Kidney epithelial cell (primary cell): ENCODE measurements at regions not wholly inside any gene's neighbourhood (a gene's known extent, or its start where the extent isn't known, plus 50 kb on each side); places are given as distances from the start of the nearest gene placed in this dataset.

Source experiments
- DNase-seq: peaks from one replicate; pipeline ENCODE4 v3.0.0-alpha.2; 2010; ENCODE audit warnings: low read depth
- H3K27me3 ChIP-seq: 2 replicates; pipeline ENCODE4 v1.6.0; 2011; ENCODE audit warnings: low read length; ENCODE audit not compliant: control insufficient read depth, insufficient read depth
- H3K36me3 ChIP-seq: 2 replicates; pipeline ENCODE4 v1.5.1; 2011; ENCODE audit warnings: low read length; ENCODE audit not compliant: control insufficient read depth, insufficient read depth
- H3K4me3 ChIP-seq: 2 replicates; pipeline ENCODE4 v1.5.1; 2011; ENCODE audit warnings: low read depth, mild to moderate bottlenecking, control low read depth, low read length
- CTCF ChIP-seq: IDR thresholded peaks from 2 replicates; pipeline ENCODE4 v1.5.1; 2011; ENCODE audit warnings: mild to moderate bottlenecking, moderate library complexity, low read length, control low read depth, inconsistent platforms; ENCODE audit not compliant: insufficient read depth, poor library complexity, severe bottlenecking

- TF ChIP-seq CTCF = no peak
- no peak overlapping the region for H3K4me3 ChIP-seq
- no peak for DNase-seq
Observed at GRCh38 chr6:147087641-147088040, 116.6 kb upstream of the STXBP5 start.

GRCh38 chr6:147088861-147089260 is 115.4 kb upstream of the STXBP5 start:
- Histone ChIP-seq H3K36me3 (no peaks in the 10 kb centered on the region), H3K27me3 (no peaks in the 10 kb centered on the region), H3K4me3 (no peak overlapping the region)
- DNase-seq = no peak
- TF ChIP-seq CTCF = no peak

More at GRCh38 chr6:147087641-147088040, 116.6 kb upstream of the STXBP5 start:
- Histone ChIP-seq H3K36me3 (no peaks in the 10 kb centered on the region), H3K27me3 (no peaks in the 10 kb centered on the region)

- Histone ChIP-seq H3K36me3 (no peaks in the 10 kb centered on the region), H3K4me3 (no peak overlapping the region), H3K27me3 (no peaks in the 10 kb centered on the region)
- DNase-seq = no peak
- no peak for TF ChIP-seq CTCF
Observed at GRCh38 chr6:147095316-147095715, 108.9 kb upstream of the STXBP5 start.

GRCh38 chr6:147099974-147100373 is 104.2 kb upstream of the STXBP5 start:
- Histone ChIP-seq H3K4me3 (no peak overlapping the region), H3K36me3 (no peaks in the 10 kb centered on the region), H3K27me3 (no peaks in the 10 kb centered on the region)
- no peak for TF ChIP-seq CTCF
- peak; percentile 7 for DNase-seq

- no peak for TF ChIP-seq CTCF
- H3K4me3 ChIP-seq = no peak overlapping the region
- H3K36me3 ChIP-seq = no peaks in the 10 kb centered on the region
- no peak for DNase-seq
- H3K27me3 ChIP-seq = no peaks in the 10 kb centered on the region
Observed at GRCh38 chr6:147103007-147103406, 101.2 kb upstream of the STXBP5 start.

GRCh38 chr6:147103694-147104093 is 100.5 kb upstream of the STXBP5 start:
- TF ChIP-seq CTCF = no peak
- Histone ChIP-seq H3K36me3 (no peaks in the 10 kb centered on the region), H3K27me3 (no peaks in the 10 kb centered on the region), H3K4me3 (no peak overlapping the region)
- DNase-seq = no peak
